ENCODE measurements at regions not wholly inside any gene's neighbourhood (a gene's known extent, or its start where the extent isn't known, plus 50 kb on each side); places are given as distances from the start of the nearest gene placed in this dataset.
A peak's percentile ranks its signal among the peaks of the same experiment; 100 is the strongest.

DNA sequence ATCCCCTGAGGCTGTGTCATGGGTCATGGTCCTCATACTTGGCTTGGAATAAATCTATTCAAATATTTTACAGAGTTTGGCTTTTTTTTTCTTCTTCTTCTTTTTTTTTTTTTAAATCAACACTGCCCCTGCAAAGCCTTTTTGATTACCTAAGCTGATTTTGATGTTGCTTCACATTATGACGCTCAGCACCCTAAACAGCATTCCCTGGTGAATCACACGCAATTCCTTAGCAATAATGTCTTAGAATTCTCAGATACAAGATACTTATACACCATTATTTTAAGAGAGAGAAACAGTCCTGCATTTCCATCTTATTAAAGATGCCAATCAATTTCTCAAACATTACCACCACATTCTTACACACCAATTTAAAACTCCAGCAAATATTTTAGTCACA lies 323.7 kb upstream of the IGFBP3 start:
- no peak overlapping the region for H3K9ac ChIP-seq (ENCODE audit: low read length)
- peaks cover 7% of the 10 kb centered on the region for H3K4me1 ChIP-seq (ENCODE audit: control insufficient read depth, insufficient read depth, low read length)
- H3K9me3 ChIP-seq (ENCODE audit: control insufficient read depth, low read length): no peaks in the 10 kb centered on the region
- no peaks in the 10 kb centered on the region for H3K36me3 ChIP-seq (ENCODE audit: control insufficient read depth, insufficient read depth, low read length, severe bottlenecking)
- no peak for DNase-seq (ENCODE audit: low read depth)
- no peaks in the 10 kb centered on the region for H3K27me3 ChIP-seq (replicated peaks; ENCODE audit: control insufficient read depth, insufficient read depth, low read length)
- no peak overlapping the region for H3K4me3 ChIP-seq (ENCODE audit: low read length)

DNA sequence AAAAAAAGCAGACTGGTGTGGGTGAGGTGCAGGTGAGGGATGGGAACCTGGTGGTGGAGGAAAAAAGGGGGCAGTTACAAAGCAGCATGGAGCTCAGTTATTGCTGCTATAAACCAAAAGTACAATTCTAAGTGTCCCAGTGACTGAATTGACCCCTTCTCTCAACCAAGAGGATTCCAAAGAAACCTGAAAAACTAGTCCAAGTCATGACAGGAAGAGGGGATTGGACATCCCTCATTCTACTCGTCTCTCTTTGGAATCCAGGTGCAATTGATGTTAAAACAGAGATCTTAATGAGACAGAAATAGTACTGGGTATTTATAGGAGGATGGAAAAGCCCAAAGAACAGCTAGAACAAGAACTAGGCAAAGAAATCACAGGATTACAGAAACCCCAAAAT lies 322.3 kb upstream of the IGFBP3 start:
- Histone ChIP-seq H3K36me3 (ENCODE audit: control insufficient read depth, insufficient read depth, low read length, severe bottlenecking) (no peaks in the 10 kb centered on the region), H3K4me1 (ENCODE audit: control insufficient read depth, insufficient read depth, low read length) (peaks cover 7% of the 10 kb centered on the region), H3K27me3 (replicated peaks; ENCODE audit: control insufficient read depth, insufficient read depth, low read length) (no peaks in the 10 kb centered on the region), H3K9ac (ENCODE audit: low read length) (no peak overlapping the region), H3K9me3 (ENCODE audit: control insufficient read depth, low read length) (no peaks in the 10 kb centered on the region), H3K4me3 (ENCODE audit: low read length) (no peak overlapping the region)
- no peak for DNase-seq (ENCODE audit: low read depth)

DNA sequence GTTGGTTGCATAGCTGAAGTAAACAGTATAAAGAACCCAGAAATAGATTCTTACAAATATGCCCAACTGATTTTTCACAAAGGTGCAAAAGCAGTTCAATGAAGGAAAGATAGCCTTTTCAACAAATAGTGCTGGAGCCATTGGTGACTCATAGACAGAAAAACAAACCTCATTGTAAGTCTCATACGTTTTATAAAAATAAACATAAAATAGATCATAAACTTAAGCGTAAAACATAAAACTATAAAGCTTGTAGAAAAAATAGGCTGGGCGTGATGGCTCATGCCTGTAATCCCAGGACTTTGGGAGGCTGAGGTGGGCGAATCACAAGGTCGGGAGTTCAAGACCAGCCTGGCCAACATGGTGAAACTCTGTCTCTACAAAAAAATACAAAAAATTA lies 318.8 kb upstream of the IGFBP3 start:
- Histone ChIP-seq H3K4me1 (ENCODE audit: control insufficient read depth, insufficient read depth, low read length) (peaks cover 2% of the 10 kb centered on the region), H3K9me3 (ENCODE audit: control insufficient read depth, low read length) (no peaks in the 10 kb centered on the region), H3K27me3 (replicated peaks; ENCODE audit: control insufficient read depth, insufficient read depth, low read length) (no peaks in the 10 kb centered on the region), H3K4me3 (ENCODE audit: low read length) (no peak overlapping the region), H3K9ac (ENCODE audit: low read length) (no peak overlapping the region), H3K36me3 (ENCODE audit: control insufficient read depth, insufficient read depth, low read length, severe bottlenecking) (no peaks in the 10 kb centered on the region)
- no peak for DNase-seq (ENCODE audit: low read depth)

DNA sequence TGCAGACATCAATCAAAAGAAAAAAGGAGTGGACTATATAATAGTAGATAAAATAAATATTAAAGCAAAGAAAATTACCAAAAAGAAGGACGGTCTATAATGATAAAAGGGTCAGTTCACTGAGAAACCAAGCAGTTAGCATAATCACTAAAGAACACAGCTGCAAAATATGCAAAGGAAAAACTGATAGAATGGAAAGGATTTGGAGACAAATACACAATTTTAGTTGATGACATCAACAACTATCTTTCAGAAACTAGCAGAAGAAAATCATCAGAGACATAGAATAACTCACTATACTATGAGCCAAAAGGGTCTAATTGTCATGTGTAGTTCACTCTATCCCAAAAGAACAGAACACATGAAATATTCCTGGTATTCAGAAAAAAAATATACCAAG lies 316.4 kb upstream of the IGFBP3 start:
- H3K27me3 ChIP-seq (replicated peaks; ENCODE audit: control insufficient read depth, insufficient read depth, low read length): no peaks in the 10 kb centered on the region
- H3K9ac ChIP-seq (ENCODE audit: low read length): no peak overlapping the region
- H3K4me3 ChIP-seq (ENCODE audit: low read length): no peak overlapping the region
- no peaks in the 10 kb centered on the region for H3K9me3 ChIP-seq (ENCODE audit: control insufficient read depth, low read length)
- H3K36me3 ChIP-seq (ENCODE audit: control insufficient read depth, insufficient read depth, low read length, severe bottlenecking): no peaks in the 10 kb centered on the region
- no peaks in the 10 kb centered on the region for H3K4me1 ChIP-seq (ENCODE audit: control insufficient read depth, insufficient read depth, low read length)
- no peak for DNase-seq (ENCODE audit: low read depth)

DNA sequence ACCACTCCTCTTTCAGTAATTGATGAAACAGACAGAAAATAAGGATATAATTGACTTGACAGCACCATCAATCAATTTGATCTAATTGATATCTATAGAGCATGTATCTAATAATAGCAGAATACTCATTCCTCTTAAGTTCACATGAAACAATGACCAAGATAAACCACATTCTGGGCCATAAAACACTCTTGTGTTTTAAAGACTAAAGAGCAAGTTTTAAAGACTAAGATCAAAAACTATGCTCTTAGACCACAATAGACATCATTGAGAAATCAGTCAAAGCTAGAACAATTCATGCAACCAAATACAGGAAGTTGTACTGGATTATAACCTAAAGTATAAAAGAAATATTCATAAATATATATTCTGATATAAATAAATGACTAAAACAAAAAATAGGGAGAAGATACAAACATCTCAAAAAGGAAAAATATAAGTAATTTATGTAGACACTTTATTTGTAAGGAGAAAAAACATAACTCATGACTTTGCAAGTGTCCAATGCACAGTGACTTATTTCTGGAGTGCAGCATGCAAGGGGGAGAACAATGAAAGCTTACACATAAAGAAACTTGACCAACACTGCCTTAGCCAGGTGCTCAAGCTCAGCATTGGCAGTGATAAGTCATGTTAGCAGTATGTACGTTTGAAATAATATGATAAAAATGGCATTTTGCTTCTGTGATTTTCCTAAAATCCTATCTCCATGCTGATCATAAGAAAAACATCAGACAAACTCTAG lies 312.7 kb upstream of the IGFBP3 start:
- Histone ChIP-seq H3K27me3 (replicated peaks; ENCODE audit: control insufficient read depth, insufficient read depth, low read length) (no peaks in the 10 kb centered on the region), H3K9me3 (ENCODE audit: control insufficient read depth, low read length) (no peaks in the 10 kb centered on the region), H3K36me3 (ENCODE audit: control insufficient read depth, insufficient read depth, low read length, severe bottlenecking) (no peaks in the 10 kb centered on the region), H3K4me1 (ENCODE audit: control insufficient read depth, insufficient read depth, low read length) (peaks cover 17% of the 10 kb centered on the region), H3K9ac (ENCODE audit: low read length) (no peak overlapping the region), H3K4me3 (ENCODE audit: low read length) (no peak overlapping the region)
- DNase-seq (ENCODE audit: low read depth): peak; percentile 14

DNA sequence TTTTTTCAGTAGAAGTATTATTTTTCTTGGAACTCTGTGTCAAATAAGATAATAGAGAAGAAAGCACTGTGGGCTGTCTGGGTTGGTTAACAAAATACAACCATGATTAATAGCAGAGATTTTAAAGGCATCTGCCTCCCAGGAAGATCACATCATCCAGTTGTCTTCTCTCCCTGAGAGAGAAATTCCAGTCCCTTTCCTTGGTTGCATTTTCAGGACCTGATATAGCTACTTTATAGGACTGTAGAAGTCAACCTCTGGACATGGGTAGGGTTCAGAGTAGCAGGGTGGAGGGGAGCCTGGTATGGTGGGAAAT lies 309.9 kb upstream of the IGFBP3 start:
- peak; percentile 23 for DNase-seq (ENCODE audit: low read depth)
- H3K4me1 ChIP-seq (ENCODE audit: control insufficient read depth, insufficient read depth, low read length): peaks cover 17% of the 10 kb centered on the region

DNA sequence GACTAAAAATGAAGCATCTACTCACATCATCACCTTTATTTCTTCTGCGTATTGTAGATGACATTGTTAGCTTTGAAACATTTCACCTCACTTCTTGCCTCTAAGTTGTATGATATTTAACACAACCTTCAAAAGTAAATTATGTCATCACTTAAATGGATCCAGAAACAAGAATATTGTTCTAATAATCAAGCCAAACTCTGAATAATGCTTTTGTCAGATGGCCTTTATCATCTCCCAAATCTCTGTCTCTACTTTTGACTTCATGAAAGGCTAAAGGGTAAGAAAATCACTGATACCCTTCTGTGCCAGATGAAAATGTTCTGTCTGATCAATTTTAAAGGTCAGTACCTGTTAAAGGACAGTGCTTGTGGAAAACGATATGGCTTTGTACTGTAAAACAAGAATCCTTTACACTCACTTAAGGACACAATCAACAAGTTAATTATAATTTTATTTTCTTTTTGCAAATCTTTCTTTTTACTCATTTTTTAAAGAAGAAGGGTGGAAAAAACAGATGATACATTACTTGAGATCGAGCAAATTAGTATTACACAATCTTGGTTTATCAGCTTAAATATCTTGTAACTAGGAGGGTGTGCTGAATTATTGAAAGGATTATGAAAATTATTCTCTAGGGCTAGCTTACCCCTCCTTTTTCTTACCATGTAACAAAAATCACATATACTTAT lies 309.4 kb upstream of the IGFBP3 start:
- no peak for DNase-seq (ENCODE audit: low read depth)
- peaks cover 17% of the 10 kb centered on the region for H3K4me1 ChIP-seq (ENCODE audit: control insufficient read depth, insufficient read depth, low read length)
- H3K9me3 ChIP-seq (ENCODE audit: control insufficient read depth, low read length): no peaks in the 10 kb centered on the region
- H3K9ac ChIP-seq (ENCODE audit: low read length): no peak overlapping the region
- H3K4me3 ChIP-seq (ENCODE audit: low read length): no peak overlapping the region
- H3K27me3 ChIP-seq (replicated peaks; ENCODE audit: control insufficient read depth, insufficient read depth, low read length): no peaks in the 10 kb centered on the region
- H3K36me3 ChIP-seq (ENCODE audit: control insufficient read depth, insufficient read depth, low read length, severe bottlenecking): no peaks in the 10 kb centered on the region

More for the DNA sequence above, 309.9 kb upstream of the IGFBP3 start:
- H3K4me3 ChIP-seq (ENCODE audit: low read length): no peak overlapping the region
- no peak overlapping the region for H3K9ac ChIP-seq (ENCODE audit: low read length)
- no peaks in the 10 kb centered on the region for H3K27me3 ChIP-seq (replicated peaks; ENCODE audit: control insufficient read depth, insufficient read depth, low read length)
- no peaks in the 10 kb centered on the region for H3K9me3 ChIP-seq (ENCODE audit: control insufficient read depth, low read length)
- no peaks in the 10 kb centered on the region for H3K36me3 ChIP-seq (ENCODE audit: control insufficient read depth, insufficient read depth, low read length, severe bottlenecking)

DNA sequence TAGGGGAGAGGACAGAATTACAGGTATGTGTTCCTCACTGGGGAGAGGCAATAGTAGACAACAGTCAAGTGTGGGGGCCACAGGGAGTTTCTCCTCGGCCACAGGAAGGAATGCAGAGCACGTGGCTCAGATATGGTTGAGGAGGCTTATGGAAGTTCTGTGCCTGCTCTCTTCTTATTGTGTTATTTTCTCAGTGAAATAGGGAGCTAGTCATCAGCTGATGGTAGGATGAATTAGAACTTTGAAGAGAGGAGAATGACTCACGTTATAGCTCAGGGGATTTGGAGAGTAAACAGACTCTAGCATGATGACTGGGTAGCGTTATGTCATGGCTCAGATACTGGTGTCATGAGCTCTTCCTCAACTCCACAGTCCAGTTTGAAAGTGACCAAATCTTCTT lies 308.3 kb upstream of the IGFBP3 start:
- peaks cover 17% of the 10 kb centered on the region for H3K4me1 ChIP-seq (ENCODE audit: control insufficient read depth, insufficient read depth, low read length)
- no peaks in the 10 kb centered on the region for H3K9me3 ChIP-seq (ENCODE audit: control insufficient read depth, low read length)
- no peaks in the 10 kb centered on the region for H3K27me3 ChIP-seq (replicated peaks; ENCODE audit: control insufficient read depth, insufficient read depth, low read length)
- no peaks in the 10 kb centered on the region for H3K36me3 ChIP-seq (ENCODE audit: control insufficient read depth, insufficient read depth, low read length, severe bottlenecking)
- H3K9ac ChIP-seq (ENCODE audit: low read length): no peak overlapping the region
- H3K4me3 ChIP-seq (ENCODE audit: low read length): no peak overlapping the region
- peak; percentile 74 for DNase-seq (ENCODE audit: low read depth)

DNA sequence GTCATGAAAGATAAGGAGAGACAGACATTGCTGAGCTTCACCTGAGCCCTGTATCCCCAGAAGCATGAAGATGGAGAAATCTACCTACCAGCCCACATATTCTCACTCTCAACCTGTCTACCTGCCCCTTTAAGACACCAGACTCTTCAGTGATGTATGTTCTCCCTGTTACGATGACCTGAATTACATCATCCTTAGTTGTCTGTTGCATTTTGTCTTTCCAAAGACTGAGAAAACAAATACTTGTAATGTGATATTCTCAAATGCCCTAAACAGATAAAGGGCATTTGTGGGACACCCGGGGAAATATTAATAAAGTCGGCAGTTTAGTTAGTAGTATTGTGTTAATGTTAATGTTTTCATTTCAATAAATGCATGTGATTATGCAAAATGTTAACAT lies 305.8 kb upstream of the IGFBP3 start:
- Histone ChIP-seq H3K9me3 (ENCODE audit: control insufficient read depth, low read length) (no peaks in the 10 kb centered on the region), H3K27me3 (replicated peaks; ENCODE audit: control insufficient read depth, insufficient read depth, low read length) (no peaks in the 10 kb centered on the region), H3K4me3 (ENCODE audit: low read length) (no peak overlapping the region), H3K36me3 (ENCODE audit: control insufficient read depth, insufficient read depth, low read length, severe bottlenecking) (no peaks in the 10 kb centered on the region), H3K9ac (ENCODE audit: low read length) (no peak overlapping the region), H3K4me1 (ENCODE audit: control insufficient read depth, insufficient read depth, low read length) (peaks cover 17% of the 10 kb centered on the region)
- peak; percentile 7 for DNase-seq (ENCODE audit: low read depth)

DNA sequence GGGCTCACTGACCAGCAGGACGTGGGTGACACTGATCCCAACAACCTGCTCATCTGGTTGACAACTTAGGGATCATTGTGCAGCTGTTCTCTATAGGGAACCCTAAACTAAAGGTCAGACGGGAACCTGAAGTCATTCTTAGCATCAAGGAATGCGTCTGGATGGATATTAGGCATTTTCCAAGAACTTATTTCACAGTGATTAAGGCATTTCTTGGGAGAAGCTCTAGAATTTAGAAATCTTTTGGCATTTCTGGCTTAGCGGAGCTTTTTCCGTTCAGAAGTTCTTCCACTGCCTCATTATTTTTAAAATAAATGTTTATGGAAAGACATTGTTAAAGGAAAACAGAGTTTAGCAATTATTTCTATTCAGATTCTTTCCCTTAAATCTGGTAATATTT lies 303.3 kb upstream of the IGFBP3 start:
- no peak overlapping the region for H3K9ac ChIP-seq (ENCODE audit: low read length)
- H3K4me1 ChIP-seq (ENCODE audit: control insufficient read depth, insufficient read depth, low read length): peaks cover 6% of the 10 kb centered on the region
- H3K9me3 ChIP-seq (ENCODE audit: control insufficient read depth, low read length): no peaks in the 10 kb centered on the region
- no peak for DNase-seq (ENCODE audit: low read depth)
- no peaks in the 10 kb centered on the region for H3K36me3 ChIP-seq (ENCODE audit: control insufficient read depth, insufficient read depth, low read length, severe bottlenecking)
- H3K27me3 ChIP-seq (replicated peaks; ENCODE audit: control insufficient read depth, insufficient read depth, low read length): no peaks in the 10 kb centered on the region
- H3K4me3 ChIP-seq (ENCODE audit: low read length): no peak overlapping the region

DNA sequence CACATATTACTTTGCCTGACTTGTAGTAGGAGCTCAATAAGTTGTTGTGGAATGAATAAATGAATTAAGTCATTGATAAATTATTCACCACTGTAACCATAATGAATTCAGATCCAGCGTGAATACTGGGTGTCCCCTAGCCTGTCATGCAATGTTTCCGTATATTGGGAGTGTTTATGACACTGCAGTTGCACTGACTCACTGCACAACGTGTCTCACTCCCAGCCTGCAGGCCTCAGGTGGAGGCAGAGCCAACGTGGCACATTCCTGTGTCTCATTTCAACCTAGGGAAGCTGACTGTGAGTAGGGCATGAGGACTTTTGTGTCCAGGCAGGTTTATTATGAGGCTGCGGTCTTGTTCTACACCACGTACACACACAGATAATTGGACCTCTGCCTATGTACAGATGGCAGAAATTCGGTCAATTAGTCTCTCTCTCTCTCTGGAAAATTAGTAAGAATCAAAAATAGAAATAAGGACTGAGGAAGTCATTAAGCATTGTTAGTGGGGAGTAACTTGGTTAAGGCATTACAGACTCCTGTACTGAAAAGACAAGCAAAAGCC lies 299.1 kb upstream of the IGFBP3 start:
- Histone ChIP-seq H3K27me3 (replicated peaks; ENCODE audit: control insufficient read depth, insufficient read depth, low read length) (no peaks in the 10 kb centered on the region), H3K9ac (ENCODE audit: low read length) (no peak overlapping the region), H3K36me3 (ENCODE audit: control insufficient read depth, insufficient read depth, low read length, severe bottlenecking) (no peaks in the 10 kb centered on the region), H3K4me3 (ENCODE audit: low read length) (no peak overlapping the region), H3K9me3 (ENCODE audit: control insufficient read depth, low read length) (no peaks in the 10 kb centered on the region), H3K4me1 (ENCODE audit: control insufficient read depth, insufficient read depth, low read length) (no peaks in the 10 kb centered on the region)
- no peak for DNase-seq (ENCODE audit: low read depth)
